Neural progenitor cell (in vitro differentiated cells): ENCODE measurements at regions not wholly inside any gene's neighbourhood (a gene's known extent, or its start where the extent isn't known, plus 50 kb on each side); places are given as distances from the start of the nearest gene placed in this dataset.

Experiments used
- EZH2 ChIP-seq: fragments of 200-600 bp; sonication (generic); IDR thresholded peaks from 2 replicates; pipeline ENCODE4 v1.6.1; 2017; ENCODE audit warnings: antibody characterized with exemption, mild to moderate bottlenecking, moderate library complexity
- EZH2phosphoT487 ChIP-seq: fragments of 200-600 bp; sonication (generic); IDR thresholded peaks from 2 replicates; pipeline ENCODE4 v1.6.1; 2017; ENCODE audit warnings: antibody characterized with exemption
- TF ChIP-seq, protein P1 (sequence below): fragments of 200-600 bp; sonication (generic); IDR thresholded peaks from 2 replicates; pipeline ENCODE4 v1.5.1; 2017; ENCODE audit warnings: antibody characterized with exemption, mild to moderate bottlenecking

DNA sequence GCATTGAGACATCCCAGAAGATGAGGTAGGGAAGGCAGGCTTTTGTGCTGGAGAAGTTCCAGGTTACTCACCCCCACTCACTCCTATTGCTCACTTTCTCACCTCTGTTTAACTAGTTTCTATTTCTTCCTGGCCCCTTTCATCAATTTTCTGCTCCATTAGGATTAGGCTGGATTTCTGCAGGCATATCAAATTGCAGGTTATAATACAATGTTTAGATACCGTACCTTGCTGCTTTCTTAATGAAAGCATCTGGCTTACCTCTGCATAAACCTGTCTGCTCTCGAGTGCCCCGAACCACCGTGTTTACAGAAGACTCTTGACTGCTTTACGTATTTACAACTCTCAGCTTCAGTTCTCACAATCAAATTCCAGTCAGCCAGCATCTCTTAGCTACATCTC, 173.7 kb downstream of the ADAMTS15 start:
- TF ChIP-seq, protein P1, sequence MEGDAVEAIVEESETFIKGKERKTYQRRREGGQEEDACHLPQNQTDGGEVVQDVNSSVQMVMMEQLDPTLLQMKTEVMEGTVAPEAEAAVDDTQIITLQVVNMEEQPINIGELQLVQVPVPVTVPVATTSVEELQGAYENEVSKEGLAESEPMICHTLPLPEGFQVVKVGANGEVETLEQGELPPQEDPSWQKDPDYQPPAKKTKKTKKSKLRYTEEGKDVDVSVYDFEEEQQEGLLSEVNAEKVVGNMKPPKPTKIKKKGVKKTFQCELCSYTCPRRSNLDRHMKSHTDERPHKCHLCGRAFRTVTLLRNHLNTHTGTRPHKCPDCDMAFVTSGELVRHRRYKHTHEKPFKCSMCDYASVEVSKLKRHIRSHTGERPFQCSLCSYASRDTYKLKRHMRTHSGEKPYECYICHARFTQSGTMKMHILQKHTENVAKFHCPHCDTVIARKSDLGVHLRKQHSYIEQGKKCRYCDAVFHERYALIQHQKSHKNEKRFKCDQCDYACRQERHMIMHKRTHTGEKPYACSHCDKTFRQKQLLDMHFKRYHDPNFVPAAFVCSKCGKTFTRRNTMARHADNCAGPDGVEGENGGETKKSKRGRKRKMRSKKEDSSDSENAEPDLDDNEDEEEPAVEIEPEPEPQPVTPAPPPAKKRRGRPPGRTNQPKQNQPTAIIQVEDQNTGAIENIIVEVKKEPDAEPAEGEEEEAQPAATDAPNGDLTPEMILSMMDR, result no peak
- TF ChIP-seq EZH2, result no peak
- TF ChIP-seq EZH2phosphoT487, result no peak
